ENCODE measurements at regions not wholly inside any gene's neighbourhood (a gene's known extent, or its start where the extent isn't known, plus 50 kb on each side); places are given as distances from the start of the nearest gene placed in this dataset.
"Not testable (repeated sequence)": the region's sequence is repeated elsewhere in the genome, so short reads cannot be mapped to it uniquely, and the experiment has no call there.

DNA sequence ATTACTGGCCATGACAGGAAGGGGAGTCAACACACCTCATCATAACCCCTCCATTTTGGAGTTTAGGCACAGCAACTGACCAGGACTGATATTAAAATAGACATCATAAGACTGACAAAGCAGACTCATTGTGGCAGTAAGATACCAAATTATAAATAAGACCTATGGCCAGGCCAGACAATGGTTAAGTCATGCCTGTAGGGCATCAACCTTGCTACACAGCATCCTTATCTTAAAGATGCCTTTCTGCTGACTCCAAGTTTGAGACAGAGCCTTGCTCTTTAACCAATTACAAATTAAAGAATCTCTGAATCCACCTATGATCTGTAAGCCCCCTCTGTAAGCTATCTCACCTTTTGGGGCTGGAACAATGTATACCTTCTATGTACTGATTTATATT is 65.5 kb downstream of the VCX2 start:
- DNase-seq, result no peak

DNA sequence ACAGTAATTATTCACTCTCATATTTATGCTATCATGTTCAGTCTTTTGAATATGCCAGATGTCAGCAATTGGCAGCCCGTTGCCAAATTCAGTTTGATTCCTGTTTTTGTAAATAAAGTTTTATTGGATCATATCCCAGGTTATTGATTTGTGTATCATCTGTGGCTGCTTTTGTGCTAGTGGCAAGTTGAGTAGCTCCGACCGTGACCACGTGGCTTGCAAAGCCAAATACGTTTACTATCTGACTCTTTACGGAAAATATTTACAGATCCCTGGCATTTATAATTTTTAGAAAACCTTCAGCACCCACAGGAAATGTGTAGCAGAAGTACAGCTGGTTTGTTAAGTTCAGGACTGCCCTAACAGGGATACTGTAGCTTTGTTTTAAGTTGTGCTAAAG is 67.4 kb downstream of the VCX2 start:
- DNase-seq, result no peak

DNA sequence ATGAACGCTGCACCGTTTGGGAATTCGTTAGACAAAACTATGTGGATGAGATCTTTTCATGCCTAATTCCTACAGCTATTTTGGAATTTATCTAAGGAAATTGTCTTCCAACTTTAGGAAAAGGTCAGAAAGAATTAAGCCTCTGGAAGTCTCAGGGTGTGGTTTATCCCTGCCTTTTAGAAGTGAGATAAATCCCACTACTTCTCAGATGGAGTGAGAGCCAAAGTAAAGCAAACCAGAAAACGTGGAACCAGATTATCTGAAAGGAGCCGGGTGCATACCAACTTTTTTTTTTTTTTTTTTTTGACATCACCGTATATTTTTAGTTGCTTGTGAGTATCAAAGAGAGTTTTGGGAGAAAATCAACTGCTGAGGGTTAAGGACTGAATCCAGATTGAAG is 79.6 kb downstream of the VCX2 start:
- DNase-seq, result no peak

DNA sequence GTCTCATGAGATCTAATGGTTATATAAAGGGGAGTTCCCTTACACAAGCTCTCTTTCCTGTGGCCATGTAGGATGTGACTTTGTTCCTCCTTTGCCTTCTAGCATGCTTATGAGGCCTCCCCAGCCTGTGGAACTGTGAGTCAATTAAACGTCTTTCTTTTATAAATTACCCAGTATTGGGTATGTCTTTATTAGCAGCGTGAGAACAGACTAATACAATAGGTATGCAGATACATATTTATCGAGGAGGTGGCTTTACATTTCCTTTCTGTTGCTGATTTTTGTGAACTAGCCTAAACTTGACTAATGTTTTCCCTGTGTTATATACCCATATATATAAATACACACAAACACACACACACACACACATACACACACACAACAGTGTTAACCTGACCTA is 80.2 kb downstream of the VCX2 start:
- no peak for DNase-seq

DNA sequence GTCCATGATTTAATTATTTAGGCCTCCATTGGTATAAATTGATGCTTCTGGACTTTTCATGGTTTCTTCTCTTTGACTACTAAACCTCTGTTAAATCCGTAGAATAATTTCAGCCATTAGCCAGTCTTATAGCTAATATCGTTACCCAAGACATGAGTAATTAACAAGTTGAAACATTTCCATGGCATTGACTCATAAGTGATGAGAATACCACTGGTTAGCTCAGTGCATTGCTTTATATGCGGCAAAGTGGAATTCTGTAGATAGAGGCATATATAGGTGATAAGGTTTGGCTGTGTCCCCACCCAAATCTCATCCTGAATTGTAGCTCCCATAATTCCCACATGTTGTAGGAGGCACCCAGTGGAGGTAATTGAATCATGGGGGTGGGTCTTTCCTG is 80.6 kb downstream of the VCX2 start:
- DNase-seq, result no peak

DNA sequence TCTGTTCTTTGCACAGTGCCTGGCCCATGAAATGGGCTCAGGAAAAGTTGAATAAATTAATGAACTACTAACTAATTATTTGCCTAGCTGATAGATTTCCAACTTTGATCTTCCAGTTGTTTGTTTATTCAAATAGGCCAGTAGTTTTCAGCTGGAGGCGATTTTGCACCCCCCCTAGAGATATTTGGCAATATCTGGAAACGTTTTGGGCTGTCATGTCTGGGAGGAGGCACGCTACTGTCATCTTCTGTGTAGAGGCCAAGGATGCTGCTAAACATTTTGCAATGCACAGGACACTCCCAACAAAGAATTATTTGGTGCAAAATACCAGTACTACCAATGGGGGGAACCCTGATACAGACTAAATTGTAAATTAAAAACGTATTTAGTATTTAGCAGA is 81.9 kb downstream of the VCX2 start:
- no peak for DNase-seq

DNA sequence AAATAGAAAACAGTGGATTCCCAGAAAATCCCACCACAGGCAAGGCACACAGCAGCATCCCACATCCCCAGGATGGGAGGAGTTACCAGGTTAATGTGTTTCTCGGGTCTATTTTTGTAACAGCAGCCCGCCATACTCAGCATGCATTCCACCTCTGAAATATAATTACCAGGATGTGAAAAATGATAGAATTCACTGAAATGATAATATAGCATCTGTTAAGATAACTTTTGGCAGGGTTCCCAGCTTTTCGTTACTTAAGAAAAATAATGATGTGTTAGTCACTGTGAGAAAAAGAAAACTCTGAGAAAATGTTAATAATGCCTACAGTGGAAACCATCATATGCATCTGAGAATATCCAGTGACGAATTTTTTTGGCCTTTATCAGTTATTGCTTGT is 87.1 kb downstream of the VCX2 start:
- DNase-seq, result no peak

DNA sequence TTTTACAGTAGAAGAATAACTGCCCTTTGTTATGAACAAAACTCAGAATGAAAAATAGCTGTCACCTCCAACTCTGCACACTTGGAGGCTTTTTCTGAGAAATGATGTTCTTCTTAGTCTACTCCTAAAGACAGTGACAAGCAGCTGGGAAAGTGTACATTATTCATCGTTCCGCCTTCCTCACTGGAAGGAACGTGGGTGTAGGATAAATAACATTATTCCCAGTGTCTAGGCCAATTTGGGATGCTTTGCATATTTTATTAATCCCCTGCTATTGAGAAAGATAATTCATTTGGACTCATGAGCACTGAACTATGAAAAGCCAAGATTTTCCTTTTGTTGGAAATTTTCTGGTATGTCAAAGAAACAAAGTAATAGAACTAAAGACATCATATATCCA is 87.8 kb downstream of the VCX2 start:
- no peak for DNase-seq

DNA sequence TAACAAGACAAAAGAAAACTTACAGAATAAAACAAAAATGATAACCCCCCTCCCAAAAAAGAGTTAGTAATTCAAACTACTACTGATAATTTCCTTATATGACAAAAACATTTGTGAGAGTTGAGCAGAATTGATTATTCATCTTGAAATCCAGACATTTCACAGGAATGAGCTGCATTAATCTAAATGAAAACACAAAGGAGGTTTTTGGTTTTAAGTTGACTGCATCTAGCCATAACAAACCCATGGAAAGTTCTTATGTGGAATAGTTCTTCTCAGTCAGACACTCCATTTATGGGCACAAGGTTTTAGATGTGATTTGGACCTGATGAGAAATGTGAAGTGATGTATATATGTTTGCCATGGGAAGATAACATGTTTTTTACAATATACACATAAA is 95.4 kb downstream of the VCX2 start:
- no peak for DNase-seq

DNA sequence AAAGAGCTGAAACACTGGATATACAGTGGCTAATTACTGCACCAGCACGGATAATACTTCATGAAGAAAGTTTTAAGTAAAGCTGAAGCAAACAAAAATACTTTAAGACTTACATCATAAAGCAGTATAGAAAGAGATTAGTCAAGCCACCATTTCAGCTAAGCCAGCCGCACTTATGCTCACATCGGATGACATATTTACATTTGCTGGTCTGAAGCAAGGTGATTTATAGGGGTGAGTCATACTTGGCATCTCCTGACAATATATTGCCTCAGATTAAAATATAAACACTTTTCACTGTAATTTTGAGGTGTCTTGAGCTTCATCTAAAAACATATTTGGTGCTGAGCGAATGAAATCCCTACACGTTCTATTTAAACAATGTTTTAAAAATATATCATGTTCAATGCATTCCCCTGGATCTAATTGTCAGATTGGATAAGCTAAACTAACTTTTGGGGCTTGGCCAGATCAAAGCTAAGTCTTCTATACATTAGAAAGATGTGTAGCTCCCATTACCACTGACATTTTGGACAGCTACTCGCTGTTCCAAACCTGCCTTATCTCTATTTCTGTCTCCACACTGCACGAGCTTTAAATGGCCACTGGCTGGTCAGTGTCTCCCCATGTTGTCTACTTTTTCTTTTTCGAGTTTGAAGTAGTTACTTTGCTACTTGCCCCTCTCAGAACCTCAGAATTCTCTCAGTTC is 103.2 kb downstream of the VCX2 start:
- DNase-seq, result peak; percentile 21

DNA sequence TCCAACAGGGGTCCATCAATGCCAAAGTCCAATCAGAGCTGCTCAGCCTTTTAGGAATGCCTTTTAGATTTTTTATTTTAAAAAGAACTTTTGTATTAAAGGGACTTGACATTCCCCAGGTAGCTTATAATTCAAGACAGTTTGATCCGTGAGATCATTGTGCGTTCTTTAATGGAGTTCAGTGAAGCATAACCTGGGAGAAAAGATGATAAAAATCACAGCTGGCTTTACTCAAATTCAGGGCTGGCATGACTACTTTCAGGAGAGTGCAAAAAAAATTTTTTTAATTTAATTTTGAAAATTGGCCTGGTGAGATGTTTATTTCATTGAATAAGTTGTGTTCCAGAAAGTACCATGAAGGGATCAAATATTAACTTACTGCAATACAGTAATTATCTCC is 118.2 kb downstream of the VCX2 start:
- DNase-seq, result no peak

DNA sequence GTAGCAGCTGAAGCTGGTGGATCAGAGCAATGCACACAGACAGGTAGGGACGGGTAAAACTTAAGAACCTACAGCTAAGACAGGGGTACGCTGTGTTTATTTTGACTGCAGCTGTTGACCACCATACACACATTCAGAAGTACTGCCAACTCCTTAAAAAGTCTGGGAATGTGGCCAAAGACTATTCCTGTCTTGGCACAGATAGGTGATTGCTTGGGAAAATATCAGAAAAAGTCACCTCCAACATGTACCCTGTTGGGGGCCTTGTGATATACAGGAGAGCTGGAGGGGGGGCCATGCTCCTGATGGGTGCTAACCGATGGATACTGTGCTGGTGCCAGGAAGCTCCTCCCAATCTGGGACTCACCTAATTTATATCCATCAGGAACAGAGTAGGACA is 121.2 kb downstream of the VCX2 start:
- no peak for DNase-seq

DNA sequence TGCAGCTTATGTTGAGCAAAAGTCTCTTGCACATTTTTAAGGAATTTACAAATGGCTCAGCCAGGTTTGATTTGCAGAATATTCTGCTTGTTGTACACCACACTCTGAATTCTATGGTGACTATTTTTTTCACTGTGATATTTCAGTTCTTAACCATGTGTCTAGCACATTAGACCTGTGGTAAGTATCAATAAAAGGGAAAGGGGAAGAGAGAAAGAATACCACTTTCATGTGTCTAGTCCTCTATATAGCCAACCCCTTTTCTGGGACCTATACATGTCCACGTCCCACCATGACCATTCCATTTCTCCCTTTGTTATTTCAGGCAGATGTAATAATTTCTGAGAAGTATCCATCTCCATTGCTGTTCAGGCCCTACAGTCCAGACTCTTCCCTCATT is 121.3 kb upstream of the PNPLA4 start:
- no peak for DNase-seq

DNA sequence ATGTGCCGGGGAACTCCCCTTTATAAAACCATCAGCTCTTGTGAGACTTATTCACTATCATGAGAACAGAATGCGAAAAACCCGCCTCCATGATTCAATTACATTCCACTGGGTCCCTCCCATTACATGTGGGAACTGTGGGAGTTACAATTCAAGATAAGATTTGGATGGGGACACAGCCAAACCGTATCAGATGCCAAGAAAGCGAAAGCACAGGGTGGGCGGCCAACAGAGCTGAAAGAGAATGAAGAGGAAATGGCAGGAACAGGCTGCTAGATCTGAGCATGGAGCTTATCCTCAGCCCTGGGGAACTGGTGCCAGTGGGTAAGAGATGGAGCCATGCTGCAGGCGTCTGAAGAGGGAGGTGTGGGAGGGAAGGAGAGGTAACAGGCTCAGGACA is 117.7 kb upstream of the PNPLA4 start:
- DNase-seq, result no peak

DNA sequence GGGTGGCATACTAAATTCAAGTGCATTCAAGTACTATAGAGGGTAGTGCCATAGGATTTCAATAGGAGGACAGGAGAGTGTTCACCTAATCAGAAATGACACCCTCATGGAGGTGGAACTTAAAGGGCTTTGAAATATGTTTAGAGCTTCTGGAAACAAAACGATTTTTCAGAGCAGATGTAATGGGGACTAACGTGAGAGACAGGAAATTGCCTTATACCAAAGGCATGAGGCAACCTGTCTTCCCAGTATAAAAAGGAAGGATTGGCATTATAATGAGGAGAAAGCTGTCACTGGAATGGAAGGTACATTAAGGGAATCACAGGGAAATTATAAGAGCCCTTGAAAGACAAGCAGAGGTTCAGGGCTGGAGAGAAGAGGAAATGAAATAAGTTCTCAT is 116.3 kb upstream of the PNPLA4 start:
- no peak for DNase-seq

DNA sequence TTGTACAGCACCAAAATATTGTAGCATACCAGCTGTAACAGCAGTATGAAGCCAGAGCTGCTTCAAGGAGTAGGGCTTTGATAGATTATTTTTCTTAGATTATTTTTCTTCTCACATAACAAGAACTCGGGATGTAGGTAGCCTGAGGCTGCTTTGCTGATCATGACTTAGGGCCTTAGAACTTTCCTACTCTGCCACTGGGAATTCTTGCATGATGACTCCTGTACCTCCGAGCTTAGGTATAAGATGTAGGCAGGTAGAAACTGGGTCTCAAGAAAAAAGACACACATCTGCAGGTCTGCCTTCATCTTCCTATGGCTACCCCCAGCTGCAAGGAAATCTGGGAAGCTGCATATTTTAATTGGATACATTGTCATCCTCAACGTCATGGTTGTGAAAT is 115.9 kb upstream of the PNPLA4 start:
- no peak for DNase-seq

DNA sequence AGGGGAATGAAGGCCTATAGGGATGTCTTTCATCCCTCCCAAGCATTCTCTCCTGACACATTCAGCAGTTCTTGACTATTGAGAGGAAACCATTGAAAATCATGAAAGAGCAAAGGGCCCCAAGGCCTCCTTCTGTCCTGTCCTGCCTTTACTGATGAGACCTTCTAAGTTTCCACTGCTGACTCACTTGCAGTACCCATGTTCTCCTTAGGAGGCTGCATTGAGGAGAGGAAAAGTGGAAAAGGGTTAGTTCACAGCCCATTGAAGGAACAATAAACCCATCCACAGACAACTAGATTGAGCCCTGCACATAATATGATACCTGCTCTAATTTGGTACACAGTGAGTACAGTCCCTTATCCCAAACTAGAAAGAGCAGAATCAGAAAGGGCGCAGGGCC is 115.1 kb upstream of the PNPLA4 start:
- DNase-seq, result peak; percentile 66

DNA sequence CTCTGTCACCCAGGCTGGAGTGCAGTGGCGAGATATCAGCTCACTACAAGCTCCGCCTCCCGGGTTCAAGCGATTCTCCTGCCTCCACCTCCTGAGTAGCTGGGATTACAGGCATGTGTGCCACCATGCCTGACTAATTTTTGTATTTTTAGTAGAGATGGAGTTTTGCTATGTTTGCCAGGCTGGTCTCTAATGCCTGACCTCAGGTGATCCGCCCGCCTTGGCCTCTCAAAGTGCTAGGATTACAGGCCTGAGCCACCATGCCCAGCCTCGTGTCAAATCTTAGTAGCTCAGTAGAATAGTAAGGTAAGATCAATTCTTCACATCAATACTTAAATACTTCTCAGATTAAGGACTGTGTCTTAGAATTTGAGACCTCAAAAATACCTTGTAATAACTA is 112.5 kb upstream of the PNPLA4 start:
- DNase-seq, result not testable (repeated sequence)

DNA sequence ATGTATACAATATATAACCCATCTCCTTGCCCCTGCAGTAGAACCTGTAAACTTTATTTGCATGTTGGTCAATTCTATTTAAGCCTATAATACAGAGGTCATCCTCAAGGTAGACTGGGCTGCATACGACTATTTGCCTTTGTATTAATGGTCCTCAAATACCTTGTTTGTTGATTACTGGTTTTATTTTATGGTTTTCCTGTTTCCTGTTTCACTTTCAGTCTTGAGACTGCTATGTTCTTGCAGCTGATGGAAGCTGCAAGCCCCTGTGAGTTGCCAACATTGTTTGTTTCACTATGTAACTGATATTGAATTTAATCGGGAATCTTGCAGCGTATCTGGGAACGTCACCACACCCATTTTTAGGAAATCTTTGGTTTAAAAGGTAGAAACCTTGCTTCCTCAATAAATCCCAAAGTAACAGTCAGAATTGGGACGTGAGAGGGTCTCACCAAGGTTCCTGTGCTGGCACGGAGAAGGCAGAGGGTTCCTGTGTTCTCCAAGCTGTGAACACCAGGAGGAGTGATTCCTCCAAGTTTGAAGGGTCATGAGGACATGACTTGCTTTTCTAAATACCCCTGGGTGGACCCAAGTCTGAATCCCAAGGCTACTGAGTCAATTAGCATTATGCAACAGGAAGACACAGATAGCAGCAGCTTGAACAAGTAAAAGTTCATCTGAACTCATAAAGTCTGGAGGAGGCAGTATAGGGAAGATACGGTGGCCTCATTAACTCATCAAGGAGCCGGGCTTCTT is 110.6 kb upstream of the PNPLA4 start:
- DNase-seq, result no peak

DNA sequence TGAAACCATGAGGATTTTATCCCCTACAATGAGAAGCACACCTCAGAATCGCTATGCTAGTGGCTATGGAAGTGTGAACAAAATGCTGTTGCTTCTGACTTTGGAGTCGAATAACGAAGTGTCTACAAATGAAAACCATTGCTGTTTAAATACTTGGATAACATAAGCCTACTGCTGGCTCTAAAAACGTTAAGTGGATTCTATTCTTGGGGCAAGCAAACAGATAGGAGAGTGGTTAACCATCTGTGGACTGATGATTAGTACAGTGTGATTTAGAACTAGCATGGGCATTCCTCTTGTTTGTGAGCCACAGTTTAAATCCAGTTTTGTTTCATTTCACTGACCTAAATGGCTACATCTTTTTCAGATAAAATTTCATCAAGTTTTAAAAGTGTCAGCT is 109.7 kb upstream of the PNPLA4 start:
- DNase-seq, result peak; percentile 12

DNA sequence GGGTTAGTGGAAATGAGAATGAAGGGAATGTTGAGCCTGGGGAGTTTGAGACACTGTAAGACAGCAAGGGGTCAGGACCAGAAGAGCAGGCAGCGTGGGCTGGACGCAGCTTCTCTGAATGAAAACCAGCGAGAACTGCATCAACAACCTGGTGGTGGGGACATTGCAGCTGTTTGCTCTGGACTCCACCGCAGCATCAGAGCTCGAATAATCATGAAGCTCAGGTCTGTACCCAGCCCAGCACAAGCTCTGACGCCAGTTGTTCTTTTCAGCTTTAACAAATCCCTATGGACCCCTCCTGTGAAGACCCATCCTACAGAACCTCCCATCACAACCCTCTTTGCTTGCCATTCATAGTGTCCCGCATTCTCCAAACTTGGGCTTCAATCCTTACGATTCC is 106.8 kb upstream of the PNPLA4 start:
- DNase-seq, result no peak

DNA sequence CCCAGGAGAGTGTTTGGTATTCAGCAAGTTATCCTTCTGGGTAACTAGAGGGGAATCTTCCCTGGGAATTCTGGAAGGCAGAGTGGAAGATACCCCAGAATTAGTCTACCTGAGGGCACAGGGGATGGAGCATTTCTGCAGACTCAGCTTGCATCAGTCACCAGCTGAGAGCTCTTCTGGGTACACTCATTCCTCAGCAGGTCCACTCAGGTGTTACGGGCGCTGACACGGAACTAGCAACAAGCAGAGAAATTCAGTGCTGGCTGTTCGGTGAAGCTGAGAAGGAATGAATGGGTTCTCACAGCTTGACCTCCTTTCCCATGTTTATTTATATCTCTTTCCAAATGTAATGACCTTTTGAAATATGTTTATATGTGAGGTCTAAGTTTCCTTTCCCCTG is 106.0 kb upstream of the PNPLA4 start:
- DNase-seq, result no peak

DNA sequence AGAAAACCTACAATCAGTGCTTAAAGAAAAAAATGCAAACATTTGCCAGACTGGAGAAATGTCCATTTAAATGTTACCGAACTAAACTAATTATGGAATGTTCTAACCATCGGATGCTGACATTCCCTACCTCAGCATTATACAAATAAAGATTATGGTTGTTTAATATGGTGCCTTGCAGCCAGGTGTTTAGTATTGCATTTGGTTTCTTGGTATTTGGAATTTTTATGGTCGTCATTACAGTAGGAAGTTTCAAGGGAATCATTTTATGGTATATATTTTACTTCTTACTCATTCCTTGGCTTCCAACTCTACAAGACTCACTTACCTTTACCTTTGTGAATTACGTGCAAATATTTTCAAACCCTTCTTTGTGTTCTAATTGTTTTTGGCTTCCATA is 103.1 kb upstream of the PNPLA4 start:
- no peak for DNase-seq

DNA sequence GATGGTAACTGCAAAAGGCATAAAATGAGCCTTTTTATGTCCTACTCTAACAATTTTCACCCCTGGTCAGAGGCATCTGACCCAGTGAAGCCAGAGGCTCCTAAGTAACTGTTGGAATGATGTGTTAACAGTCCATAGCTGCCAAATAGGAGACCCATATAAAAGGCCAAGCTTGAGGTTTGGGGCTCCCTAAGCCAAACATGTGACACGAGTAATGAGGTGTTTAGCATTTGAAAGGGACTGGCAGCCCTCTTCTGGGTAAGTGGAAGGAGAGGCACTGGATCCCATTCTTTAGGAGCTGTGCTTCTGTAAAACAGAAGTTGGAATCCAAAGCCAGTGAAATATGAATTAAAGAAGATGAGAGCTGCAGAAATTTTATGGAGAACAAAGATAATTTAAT is 100.6 kb upstream of the PNPLA4 start:
- no peak for DNase-seq

DNA sequence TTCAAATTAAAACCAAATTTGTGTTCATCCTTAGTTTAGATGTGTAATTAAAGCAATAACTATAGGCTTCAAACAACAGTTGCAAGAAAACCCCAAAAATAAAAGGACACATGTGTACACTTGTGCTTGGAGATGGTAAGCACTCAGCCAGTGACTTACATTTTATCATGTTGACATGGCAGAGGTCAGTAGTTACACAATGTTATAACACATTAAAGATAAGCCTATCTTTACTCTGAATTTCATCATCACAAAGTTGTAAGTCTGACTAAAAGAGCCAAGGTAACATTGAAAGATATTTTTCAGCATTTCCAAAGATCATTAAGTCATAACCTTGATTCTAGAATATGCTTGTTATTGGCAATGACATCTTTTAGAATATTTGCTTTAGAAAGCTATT is 98.5 kb upstream of the PNPLA4 start:
- no peak for DNase-seq
